GM19395 (cell line): ENCODE measurements at regions not wholly inside any gene's neighbourhood (a gene's known extent, or its start where the extent isn't known, plus 50 kb on each side); places are given as distances from the start of the nearest gene placed in this dataset.
"Not testable (repeated sequence)": the region's sequence is repeated elsewhere in the genome, so short reads cannot be mapped to it uniquely, and the experiment has no call there.

Experiments used
- ATAC-seq: cut with Tn5 transposase; IDR thresholded peaks from one replicate; pipeline ENCODE4 v1.9.1; 2021; ENCODE audit warnings: mild to moderate bottlenecking, moderate library complexity; ENCODE audit not compliant: unreplicated experiment

GRCh38 chr1:121518726-121519041 lies 333.9 kb downstream of the SRGAP2C start:
- ATAC-seq: no peak

DNA sequence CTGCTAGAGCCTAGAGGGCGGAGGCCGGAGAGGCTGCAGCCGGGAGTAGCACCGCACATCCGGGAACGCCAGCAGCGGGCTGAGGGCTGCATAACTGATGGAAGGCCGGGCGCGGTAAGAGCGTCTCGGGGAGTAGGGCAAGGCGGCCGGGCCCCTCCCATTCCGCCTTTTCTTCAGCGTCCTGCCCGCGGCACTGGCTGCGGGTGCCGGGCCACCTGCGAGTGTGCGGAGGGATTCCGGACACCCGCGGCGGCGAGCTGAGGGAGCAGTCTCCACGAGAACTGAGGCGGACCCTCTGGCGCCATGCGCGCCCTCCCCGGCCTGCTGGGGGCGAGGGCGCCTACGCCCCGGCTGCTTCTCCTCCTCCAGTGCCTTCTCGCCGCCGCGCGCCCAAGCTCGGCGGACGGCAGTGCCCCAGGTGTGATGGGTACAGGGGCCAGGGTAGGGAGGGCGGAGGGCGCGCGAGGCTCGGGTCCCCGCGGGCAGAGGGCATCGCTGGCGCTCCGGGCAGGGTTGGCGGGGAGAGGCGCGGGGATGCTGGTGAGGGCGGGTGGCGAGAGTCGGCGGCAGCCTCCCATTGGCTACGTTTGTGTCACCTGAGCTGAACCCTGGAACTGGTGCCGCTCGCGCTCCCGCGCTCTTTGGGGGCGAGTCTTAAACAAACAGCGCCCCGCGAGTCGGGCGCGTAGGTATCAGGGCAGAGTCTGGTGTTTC lies 334.4 kb downstream of the SRGAP2C start:
- ATAC-seq: no peak

DNA sequence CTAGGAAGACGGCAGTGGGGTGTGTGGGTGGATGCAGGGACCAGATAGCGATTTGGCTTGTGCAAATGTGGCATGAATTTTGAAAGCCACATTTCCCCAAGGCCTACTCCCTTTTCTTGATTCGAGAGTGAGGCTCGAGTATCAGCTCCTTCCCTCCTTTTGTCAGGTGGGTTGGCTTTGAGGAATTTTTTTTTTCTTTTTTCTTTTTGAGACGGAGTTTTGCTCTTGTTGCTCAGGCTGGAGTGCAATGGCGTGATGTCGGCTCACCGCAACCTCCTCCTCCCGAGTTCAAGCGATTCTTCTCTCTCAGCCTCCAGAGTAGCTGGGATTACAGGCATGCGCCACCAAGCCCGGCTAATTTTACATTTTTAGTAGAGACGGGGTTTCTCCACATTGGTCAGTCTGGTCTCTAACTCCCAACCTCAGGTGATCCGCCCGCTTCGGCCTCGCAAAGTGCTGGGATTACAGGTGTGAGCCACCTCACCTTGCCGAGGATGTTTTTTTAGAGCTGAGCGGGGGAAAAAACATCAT lies 335.0 kb downstream of the SRGAP2C start:
- not testable (repeated sequence) for ATAC-seq

GRCh38 chr1:121522061-121522759 lies 337.4 kb downstream of the SRGAP2C start:
- ATAC-seq: no peak

DNA sequence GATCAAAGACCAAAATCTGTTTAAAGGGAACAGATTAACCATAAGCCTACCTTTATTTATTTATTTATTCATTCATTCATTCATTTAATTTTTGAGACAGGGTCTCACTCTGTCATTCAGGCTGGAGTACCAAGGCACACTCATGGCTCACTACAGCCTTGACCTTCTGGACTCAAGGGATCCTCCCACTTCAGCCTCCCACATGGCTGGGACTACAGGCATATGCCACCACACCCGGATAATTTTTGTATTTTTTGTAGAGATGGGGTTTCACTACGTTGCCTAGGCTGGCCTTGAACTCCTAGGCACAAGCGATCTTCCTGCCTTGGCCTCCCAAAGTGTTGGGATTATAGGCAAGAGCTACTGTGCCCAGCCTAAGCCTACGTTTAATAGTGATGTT lies 338.3 kb downstream of the SRGAP2C start:
- ATAC-seq: not testable (repeated sequence)

DNA sequence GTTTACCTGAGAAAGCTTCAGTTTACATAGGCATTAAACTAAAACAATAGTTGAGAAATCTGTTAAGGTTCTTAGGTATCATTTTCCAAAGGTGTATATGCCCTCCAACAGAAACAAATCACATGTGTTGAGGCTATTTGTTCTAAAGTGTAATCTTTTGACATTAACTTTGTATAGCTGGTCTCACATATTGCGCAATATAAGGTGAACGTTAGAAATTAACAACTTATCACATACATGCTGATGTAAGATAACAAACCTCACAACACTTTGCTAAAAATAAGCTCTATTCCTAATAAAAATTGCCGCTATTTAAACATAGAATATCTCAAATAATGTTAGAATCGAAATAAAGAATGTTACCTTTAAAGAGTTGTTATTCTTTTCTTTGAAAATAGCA lies 340.6 kb downstream of the SRGAP2C start:
- no peak for ATAC-seq

GRCh38 chr1:121528958-121529357 lies 344.2 kb downstream of the SRGAP2C start:
- ATAC-seq: not testable (repeated sequence)

GRCh38 chr1:121530026-121530425 lies 345.3 kb downstream of the SRGAP2C start:
- ATAC-seq: not testable (repeated sequence)

GRCh38 chr1:121531747-121532146 lies 347.0 kb downstream of the SRGAP2C start:
- ATAC-seq: not testable (repeated sequence)

DNA sequence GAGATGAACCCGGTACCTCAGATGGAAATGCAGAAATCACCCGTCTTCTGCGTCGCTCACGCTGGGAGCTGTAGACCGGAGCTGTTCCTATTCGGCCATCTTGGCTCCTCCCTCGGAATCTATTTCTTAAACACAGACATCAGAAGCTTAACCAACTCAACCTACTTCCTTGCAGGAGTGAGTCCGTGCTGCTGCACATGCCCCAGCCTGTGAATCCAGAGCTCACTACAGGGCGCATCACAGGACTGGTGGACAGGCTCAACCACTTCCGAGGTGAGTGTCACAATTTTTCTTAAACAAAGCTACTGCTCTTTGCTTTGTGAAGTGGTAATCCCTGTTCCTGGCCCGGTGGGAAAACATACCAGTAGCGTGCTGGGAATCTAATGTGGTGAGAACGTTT lies 353.4 kb downstream of the SRGAP2C start:
- not testable (repeated sequence) for ATAC-seq

- ATAC-seq: no peak
Observed at GRCh38 chr1:121538943-121539575, 354.3 kb downstream of the SRGAP2C start.

DNA sequence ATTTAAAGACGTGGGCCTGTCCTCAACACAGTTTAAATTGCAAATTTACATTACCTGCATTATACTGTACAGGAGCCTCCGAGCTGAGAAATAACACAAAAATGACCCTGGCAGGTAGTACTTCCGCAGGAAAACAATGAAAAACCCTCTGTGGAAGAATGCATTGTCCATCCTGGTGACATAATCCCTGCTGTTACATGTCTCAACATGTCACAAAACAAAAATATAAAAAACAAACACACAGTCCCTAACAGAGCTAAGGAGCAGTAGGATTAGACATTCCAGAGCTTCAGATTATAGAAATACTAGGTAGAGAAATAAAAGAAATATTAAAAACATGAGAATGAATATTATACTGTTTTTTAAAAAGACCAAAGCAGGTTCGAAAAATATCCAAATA lies 359.2 kb downstream of the SRGAP2C start:
- not testable (repeated sequence) for ATAC-seq

DNA sequence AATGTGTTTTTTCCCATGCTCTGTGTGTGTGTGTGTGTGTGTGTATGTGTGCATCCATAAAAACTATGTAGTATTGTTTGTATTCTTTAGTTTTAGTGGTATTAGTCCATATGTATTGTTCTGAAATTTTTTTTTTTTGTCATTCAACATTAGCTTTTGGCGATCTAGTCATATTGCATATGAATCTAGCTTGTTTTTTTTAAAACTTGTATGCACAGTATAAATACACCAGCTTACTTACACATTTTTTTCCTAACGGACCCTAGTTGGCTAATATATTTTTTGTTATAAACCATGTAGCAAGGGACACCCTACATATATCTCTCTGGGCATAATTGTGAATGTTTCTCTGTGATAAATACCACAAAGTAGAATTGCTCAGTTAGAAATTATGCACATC lies 359.7 kb downstream of the SRGAP2C start:
- no peak for ATAC-seq

- not testable (repeated sequence) for ATAC-seq
Observed at GRCh38 chr1:121545899-121546298, 361.1 kb downstream of the SRGAP2C start.

DNA sequence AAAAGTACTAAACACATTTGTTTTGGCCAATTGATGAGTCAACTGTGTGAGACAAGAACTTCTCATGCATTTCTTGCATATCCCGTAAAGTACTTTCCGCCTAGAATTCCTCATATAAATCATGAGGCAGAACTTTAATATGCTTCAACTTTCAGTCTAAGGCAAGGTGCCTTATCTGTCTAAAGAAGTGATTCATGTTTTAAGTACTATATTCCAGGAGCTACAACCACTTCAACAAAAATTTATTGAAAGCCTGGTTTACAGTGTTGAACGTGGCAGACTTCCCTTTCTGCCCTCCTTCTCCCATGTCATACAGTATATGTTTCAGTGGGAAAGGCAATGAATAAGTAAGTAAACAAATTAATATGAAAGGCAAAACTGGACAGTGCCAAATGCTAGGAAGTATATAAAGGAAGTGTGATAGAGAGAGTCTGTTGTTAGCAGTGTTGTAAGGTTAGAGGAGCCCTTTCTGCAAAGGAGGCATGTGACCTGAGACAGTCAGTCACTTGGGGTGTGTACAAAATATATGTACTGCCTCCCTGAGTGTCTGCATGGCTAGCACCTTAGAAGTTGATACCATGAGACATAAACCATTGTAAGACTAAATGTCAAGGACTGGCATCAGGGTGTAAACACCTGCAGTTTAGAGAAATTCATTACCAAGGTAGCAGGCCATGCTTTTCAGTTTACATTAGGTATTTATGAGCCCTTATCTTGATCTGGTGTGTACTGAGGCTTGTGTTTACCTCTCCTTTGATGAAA lies 362.2 kb downstream of the SRGAP2C start:
- ATAC-seq: no peak

- not testable (repeated sequence) for ATAC-seq
Observed at GRCh38 chr1:121547726-121548125, 363.0 kb downstream of the SRGAP2C start.

DNA sequence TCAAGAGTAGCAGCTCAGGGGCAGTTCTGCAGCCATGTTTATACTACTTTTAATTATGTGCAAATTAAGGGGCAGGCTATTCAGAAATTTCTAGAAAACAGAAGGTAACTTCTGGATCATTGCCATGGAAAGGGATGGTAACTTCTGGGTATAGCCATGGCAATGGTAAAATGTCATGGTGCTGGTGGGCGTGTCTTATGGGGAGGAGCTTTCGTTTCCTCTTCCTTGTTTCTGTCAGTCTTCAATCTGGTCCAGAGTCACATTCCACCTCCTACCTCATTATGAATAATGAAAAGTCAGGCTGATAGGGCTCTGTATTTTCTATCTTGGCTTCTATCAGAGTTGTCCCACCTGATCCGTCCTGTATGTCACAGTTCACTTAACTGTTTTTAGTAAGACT lies 366.0 kb downstream of the SRGAP2C start:
- ATAC-seq: not testable (repeated sequence)

- not testable (repeated sequence) for ATAC-seq
Observed at GRCh38 chr1:121551491-121551890, 366.7 kb downstream of the SRGAP2C start.

DNA sequence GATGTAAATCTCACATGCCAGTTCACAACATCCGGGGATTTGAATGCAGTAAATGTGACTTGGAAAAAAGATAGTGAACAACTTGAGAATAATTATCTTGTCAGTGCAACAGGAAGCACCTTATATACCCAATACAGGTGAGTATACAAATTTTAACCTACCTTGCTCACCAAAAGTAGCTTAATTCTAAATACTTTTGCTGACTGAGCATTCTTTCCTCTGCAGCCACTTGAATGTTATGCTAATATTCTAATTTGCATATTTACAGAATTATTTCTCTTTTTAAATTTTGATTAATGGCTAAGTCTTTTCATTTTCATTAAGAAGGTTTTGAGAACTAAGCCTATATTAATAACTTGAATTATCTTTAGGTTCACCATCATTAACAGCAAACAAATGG lies 371.8 kb downstream of the SRGAP2C start:
- ATAC-seq: not testable (repeated sequence)

- ATAC-seq: not testable (repeated sequence)
Observed at GRCh38 chr1:121558034-121558433, 373.3 kb downstream of the SRGAP2C start.

DNA sequence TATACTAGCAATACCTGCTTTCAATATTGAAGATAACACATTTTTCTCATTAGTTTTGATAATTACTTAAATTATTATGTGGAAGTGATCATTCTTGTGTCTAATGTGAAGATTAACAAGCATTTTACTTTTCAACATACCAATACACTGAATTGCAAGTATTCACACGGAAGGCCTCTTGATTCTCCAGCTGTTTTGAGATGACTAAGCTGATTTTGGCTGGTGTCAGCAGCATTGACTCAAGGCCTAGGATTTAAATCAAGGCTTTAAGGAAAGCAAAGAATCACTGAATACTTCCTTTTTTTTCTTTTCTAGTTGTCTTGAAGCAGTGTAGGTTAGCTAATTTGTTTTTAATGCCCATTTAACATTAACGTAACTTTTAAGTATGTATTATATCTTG lies 373.7 kb downstream of the SRGAP2C start:
- no peak for ATAC-seq
